ENCODE measurements at regions not wholly inside any gene's neighbourhood (a gene's known extent, or its start where the extent isn't known, plus 50 kb on each side); places are given as distances from the start of the nearest gene placed in this dataset.

- no peak for DNase-seq (ENCODE audit: low read depth in 3 of 3, low spot score in 2 of 3)
Observed at GRCh38 chr1:105909811-105910210, 1146.7 kb upstream of the PRMT6 start.

GRCh38 chr1:105914403-105914802 is 1142.1 kb upstream of the PRMT6 start:
- no peak for DNase-seq (ENCODE audit: low read depth in 3 of 3, low spot score in 2 of 3)

GRCh38 chr1:105934806-105935205 is 1121.7 kb upstream of the PRMT6 start:
- DNase-seq (ENCODE audit: low read depth in 3 of 3, low spot score in 2 of 3): no peak

- no peak for DNase-seq (ENCODE audit: low read depth in 3 of 3, low spot score in 2 of 3)
Observed at GRCh38 chr1:105964879-105965278, 1091.6 kb upstream of the PRMT6 start.

- no peak for DNase-seq (ENCODE audit: low read depth in 3 of 3, low spot score in 2 of 3)
Observed at GRCh38 chr1:105997516-105997915, 1059.0 kb upstream of the PRMT6 start.

GRCh38 chr1:106022312-106022902 is 1034.1 kb upstream of the PRMT6 start:
- no peak for DNase-seq (ENCODE audit: low read depth in 3 of 3, low spot score in 2 of 3)

- DNase-seq (ENCODE audit: low read depth in 3 of 3, low spot score in 2 of 3): no peak
Observed at GRCh38 chr1:106027871-106028270, 1028.6 kb upstream of the PRMT6 start.

- DNase-seq (ENCODE audit: low read depth in 3 of 3, low spot score in 2 of 3): no peak
Observed at GRCh38 chr1:106037526-106037925, 1018.9 kb upstream of the PRMT6 start.

GRCh38 chr1:106038260-106038659 is 1018.2 kb upstream of the PRMT6 start:
- no peak for DNase-seq (ENCODE audit: low read depth in 3 of 3, low spot score in 2 of 3)

GRCh38 chr1:106043971-106044370 is 1012.5 kb upstream of the PRMT6 start:
- no peak for DNase-seq (ENCODE audit: low read depth in 3 of 3, low spot score in 2 of 3)

GRCh38 chr1:106047210-106047609 is 1009.3 kb upstream of the PRMT6 start:
- no peak for DNase-seq (ENCODE audit: low read depth in 3 of 3, low spot score in 2 of 3)

- DNase-seq (ENCODE audit: low read depth in 3 of 3, low spot score in 2 of 3): no peak
Observed at GRCh38 chr1:106049595-106049994, 1006.9 kb upstream of the PRMT6 start.

- no peak for DNase-seq (ENCODE audit: low read depth in 3 of 3, low spot score in 2 of 3)
Observed at GRCh38 chr1:106055855-106056254, 1000.6 kb upstream of the PRMT6 start.

GRCh38 chr1:106061586-106062495 is 994.6 kb upstream of the PRMT6 start:
- no peak for DNase-seq (ENCODE audit: low read depth in 3 of 3, low spot score in 2 of 3)

GRCh38 chr1:106063510-106063909 is 993.0 kb upstream of the PRMT6 start:
- DNase-seq (ENCODE audit: low read depth in 3 of 3, low spot score in 2 of 3): no peak

GRCh38 chr1:106072909-106073600 is 983.4 kb upstream of the PRMT6 start:
- no peak for DNase-seq (ENCODE audit: low read depth in 3 of 3, low spot score in 2 of 3)

GRCh38 chr1:106080608-106081325 is 975.7 kb upstream of the PRMT6 start:
- DNase-seq (ENCODE audit: low read depth in 3 of 3, low spot score in 2 of 3): no peak

GRCh38 chr1:106111044-106111443 is 945.4 kb upstream of the PRMT6 start:
- DNase-seq (ENCODE audit: low read depth in 3 of 3, low spot score in 2 of 3): no peak

GRCh38 chr1:106113851-106114250 is 942.6 kb upstream of the PRMT6 start:
- no peak for DNase-seq (ENCODE audit: low read depth in 3 of 3, low spot score in 2 of 3)

GRCh38 chr1:106120789-106121188 is 935.7 kb upstream of the PRMT6 start:
- DNase-seq (ENCODE audit: low read depth in 3 of 3, low spot score in 2 of 3): no peak

GRCh38 chr1:106121728-106122127 is 934.7 kb upstream of the PRMT6 start:
- DNase-seq (ENCODE audit: low read depth in 3 of 3, low spot score in 2 of 3): no peak

Data from right renal cortex interstitium (tissue), 3 donors.